Smooth muscle cell (in vitro differentiated cells): ENCODE measurements at regions not wholly inside any gene's neighbourhood (a gene's known extent, or its start where the extent isn't known, plus 50 kb on each side); places are given as distances from the start of the nearest gene placed in this dataset.

Source experiments
- DNase-seq: peaks from one replicate; lab custom pipeline; 2025; ENCODE audit not compliant: unreplicated experiment; lab: John Stamatoyannopoulos, UW
- H2AFZ ChIP-seq: fragments of 200-600 bp; sonication (generic); 2 replicates; pipeline ENCODE4 v1.6.0; 2016; ENCODE audit warnings: antibody characterized with exemption, low read depth, mild to moderate bottlenecking
- H3F3A ChIP-seq: fragments of 200-600 bp; sonication (generic); 2 replicates; pipeline ENCODE4 v1.6.0; 2017; ENCODE audit warnings: antibody characterized with exemption, low read depth
- H3K27ac ChIP-seq: fragments of 200-600 bp; sonication (generic); 2 replicates; pipeline ENCODE4 v1.5.1; 2016; ENCODE audit warnings: low read depth, mild to moderate bottlenecking
- H3K27me3 ChIP-seq: fragments of 200-600 bp; sonication (generic); 2 replicates; pipeline ENCODE4 v1.6.1; 2016; ENCODE audit warnings: low read depth, mild to moderate bottlenecking
- H3K36me3 ChIP-seq: fragments of 200-600 bp; sonication (generic); 2 replicates; pipeline ENCODE4 v1.5.1; 2016; ENCODE audit warnings: low read depth
- H3K4me1 ChIP-seq: fragments of 200-600 bp; sonication (generic); 2 replicates; pipeline ENCODE4 v1.5.1; 2016; ENCODE audit warnings: low read depth
- H3K4me2 ChIP-seq: fragments of 200-600 bp; sonication (generic); 2 replicates; pipeline ENCODE4 v1.6.0; 2016; ENCODE audit warnings: mild to moderate bottlenecking
- H3K4me3 ChIP-seq: fragments of 200-600 bp; sonication (generic); 2 replicates; pipeline ENCODE4 v1.5.1; 2016; ENCODE audit warnings: mild to moderate bottlenecking
- H3K79me2 ChIP-seq: fragments of 200-600 bp; sonication (generic); 2 replicates; pipeline ENCODE4 v1.6.0; 2016; ENCODE audit warnings: low read depth, mild to moderate bottlenecking
- H3K9ac ChIP-seq: fragments of 200-600 bp; sonication (generic); 2 replicates; pipeline ENCODE4 v1.6.0; 2016; ENCODE audit warnings: low read depth
- H3K9me3 ChIP-seq: fragments of 200-600 bp; sonication (generic); replicated peaks from 2 replicates; pipeline ENCODE4 v1.5.1; 2016; ENCODE audit warnings: low read depth
- H4K20me1 ChIP-seq: fragments of 200-600 bp; sonication (generic); 2 replicates; pipeline ENCODE4 v1.6.0; 2016; ENCODE audit warnings: low read depth
- WGBS: methylation state at CpG from one replicate; pipeline ENCODE4 v1.1.7; 2016; ENCODE audit warnings: low lambda C conversion rate; 5-methylcytosine and 5-hydroxymethylcytosine counted together
- TF ChIP-seq, protein P1 (sequence below): fragments of 200-600 bp; sonication (generic); IDR thresholded peaks from 2 replicates; pipeline ENCODE4 v1.5.1; 2017; ENCODE audit warnings: borderline replicate concordance, mild to moderate bottlenecking, antibody characterized with exemption; ENCODE audit not compliant: insufficient read depth, poor library complexity, severe bottlenecking

DNA sequence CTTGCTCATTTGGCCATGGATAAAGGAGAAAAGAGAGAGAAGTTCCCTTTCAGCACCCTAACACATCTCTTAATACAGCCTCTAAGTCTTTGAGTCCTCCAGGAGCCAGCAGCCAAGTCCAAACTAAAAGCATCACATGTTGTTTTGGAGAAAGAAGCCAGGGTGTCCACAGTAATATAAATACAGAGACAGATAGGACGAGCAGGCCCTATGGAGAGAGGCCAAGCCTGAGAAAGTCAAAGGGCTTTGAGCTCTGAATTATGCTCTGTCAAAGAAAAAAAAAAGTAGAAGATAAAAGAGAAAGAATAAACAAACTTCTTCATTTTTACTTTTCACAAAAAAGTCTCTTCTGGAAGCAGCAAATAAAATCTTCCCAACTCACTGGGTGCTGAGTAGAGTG, 92.4 kb upstream of the THBS1 start:
- DNase-seq = no peak
- H2AFZ ChIP-seq = peak overlapping the region; percentile 27
- H3K36me3 ChIP-seq = no peaks in the 10 kb centered on the region
- H3K9me3 ChIP-seq = no peaks in the 10 kb centered on the region
- no peak overlapping the region for H3K4me3 ChIP-seq
- no peak overlapping the region for H3K9ac ChIP-seq
- 26% methylated on average over 1 of the region's 1 CpG for WGBS
- H3K27ac ChIP-seq = no peak overlapping the region
- H3K4me1 ChIP-seq = no peaks in the 10 kb centered on the region
- no peaks in the 10 kb centered on the region for H4K20me1 ChIP-seq
- H3F3A ChIP-seq = no peaks in the 10 kb centered on the region
- H3K79me2 ChIP-seq = no peaks in the 10 kb centered on the region
- H3K27me3 ChIP-seq = no peaks in the 10 kb centered on the region
- H3K4me2 ChIP-seq = no peak overlapping the region
- TF ChIP-seq, protein P1, sequence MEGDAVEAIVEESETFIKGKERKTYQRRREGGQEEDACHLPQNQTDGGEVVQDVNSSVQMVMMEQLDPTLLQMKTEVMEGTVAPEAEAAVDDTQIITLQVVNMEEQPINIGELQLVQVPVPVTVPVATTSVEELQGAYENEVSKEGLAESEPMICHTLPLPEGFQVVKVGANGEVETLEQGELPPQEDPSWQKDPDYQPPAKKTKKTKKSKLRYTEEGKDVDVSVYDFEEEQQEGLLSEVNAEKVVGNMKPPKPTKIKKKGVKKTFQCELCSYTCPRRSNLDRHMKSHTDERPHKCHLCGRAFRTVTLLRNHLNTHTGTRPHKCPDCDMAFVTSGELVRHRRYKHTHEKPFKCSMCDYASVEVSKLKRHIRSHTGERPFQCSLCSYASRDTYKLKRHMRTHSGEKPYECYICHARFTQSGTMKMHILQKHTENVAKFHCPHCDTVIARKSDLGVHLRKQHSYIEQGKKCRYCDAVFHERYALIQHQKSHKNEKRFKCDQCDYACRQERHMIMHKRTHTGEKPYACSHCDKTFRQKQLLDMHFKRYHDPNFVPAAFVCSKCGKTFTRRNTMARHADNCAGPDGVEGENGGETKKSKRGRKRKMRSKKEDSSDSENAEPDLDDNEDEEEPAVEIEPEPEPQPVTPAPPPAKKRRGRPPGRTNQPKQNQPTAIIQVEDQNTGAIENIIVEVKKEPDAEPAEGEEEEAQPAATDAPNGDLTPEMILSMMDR = no peak

DNA sequence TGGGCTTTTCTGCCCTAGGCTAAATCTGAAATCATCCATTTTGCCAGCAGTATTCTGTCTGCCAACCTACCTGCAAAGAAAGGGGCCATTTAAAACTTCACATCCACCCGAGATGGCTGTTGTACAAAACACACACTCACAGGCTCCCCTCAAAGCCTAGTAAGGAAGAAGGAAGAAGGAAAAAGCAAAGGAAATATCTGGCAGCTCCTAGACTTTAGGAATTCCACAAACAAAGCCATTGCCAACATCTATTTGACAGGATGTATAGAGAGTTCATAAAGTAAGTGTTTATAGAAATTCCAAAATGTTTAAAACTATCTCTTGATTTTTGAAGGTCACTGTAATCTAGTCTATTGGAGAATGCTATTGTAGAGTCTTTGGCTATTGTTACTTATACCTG, 91.9 kb upstream of the THBS1 start:
- no peak overlapping the region for H3K4me3 ChIP-seq
- no peaks in the 10 kb centered on the region for H3F3A ChIP-seq
- 70% methylated on average over 1 of the region's 1 CpG for WGBS
- H3K9ac ChIP-seq = no peak overlapping the region
- no peaks in the 10 kb centered on the region for H4K20me1 ChIP-seq
- no peak overlapping the region for H3K27ac ChIP-seq
- H3K27me3 ChIP-seq = no peaks in the 10 kb centered on the region
- H3K4me2 ChIP-seq = no peak overlapping the region
- TF ChIP-seq, protein P1 = no peak
- no peaks in the 10 kb centered on the region for H3K36me3 ChIP-seq
- DNase-seq = no peak
- H3K79me2 ChIP-seq = no peaks in the 10 kb centered on the region
- no peaks in the 10 kb centered on the region for H3K9me3 ChIP-seq
- no peaks in the 10 kb centered on the region for H3K4me1 ChIP-seq
- peak overlapping the region; percentile 27 for H2AFZ ChIP-seq

DNA sequence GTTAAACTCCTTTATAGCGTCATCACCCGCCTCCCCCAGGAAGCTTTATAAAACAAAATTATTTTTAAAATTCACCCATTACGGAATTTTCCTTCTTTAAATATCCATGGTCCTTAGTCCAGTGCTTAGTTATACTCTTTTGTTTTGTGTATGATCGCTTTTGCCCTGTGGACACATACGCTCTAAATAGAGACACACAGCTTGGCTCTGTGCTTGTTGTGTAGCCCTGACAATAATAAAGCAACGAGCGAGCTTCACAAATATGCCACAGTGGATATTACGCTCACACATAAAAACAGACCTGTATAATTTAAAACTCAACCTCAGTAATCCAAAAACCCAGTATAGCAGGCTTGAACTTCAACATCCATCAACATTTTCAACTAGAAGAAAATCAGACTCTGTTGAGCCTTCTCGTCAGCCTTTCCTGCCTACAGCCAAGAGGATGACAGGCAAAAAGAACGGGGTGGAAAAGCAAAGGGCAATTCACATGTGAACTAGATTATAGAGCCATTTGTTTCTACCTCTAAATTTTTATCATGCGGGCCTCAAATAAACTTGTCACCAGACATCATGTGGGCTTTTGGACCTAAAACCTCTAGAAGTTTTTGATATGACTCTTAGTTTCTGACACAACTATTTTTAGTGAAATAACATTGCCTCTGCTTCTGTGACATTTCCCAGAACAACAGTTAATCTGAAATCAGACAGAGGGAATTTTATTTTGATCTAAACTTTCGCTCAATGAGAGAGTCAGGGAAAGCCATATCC, 89.6 kb upstream of the THBS1 start:
- Histone ChIP-seq H3K36me3 (no peaks in the 10 kb centered on the region), H3K9me3 (no peaks in the 10 kb centered on the region), H3K27ac (no peak overlapping the region), H3F3A (no peaks in the 10 kb centered on the region), H4K20me1 (no peaks in the 10 kb centered on the region), H2AFZ (peak overlapping the region; percentile 10), H3K4me3 (no peak overlapping the region), H3K79me2 (no peaks in the 10 kb centered on the region), H3K9ac (no peak overlapping the region), H3K4me2 (peak overlapping the region; percentile 25), H3K4me1 (no peaks in the 10 kb centered on the region), H3K27me3 (no peaks in the 10 kb centered on the region)
- no peak for DNase-seq
- WGBS = 80% methylated on average over 12 of the region's 12 CpGs
- TF ChIP-seq, protein P1 = no peak
